ENCODE measurements at regions not wholly inside any gene's neighbourhood (a gene's known extent, or its start where the extent isn't known, plus 50 kb on each side); places are given as distances from the start of the nearest gene placed in this dataset.

- no peak for TF ChIP-seq EZH2phosphoT487 (IDR thresholded peaks at IDR 0.05; ENCODE audit: borderline replicate concordance, low read depth, low read length)
- TF ChIP-seq CTCF (conservative IDR thresholded peaks at IDR 0.05; ENCODE audit: low read length): no peak
- Histone ChIP-seq H3K4me1 (ENCODE audit: insufficient read depth, low read length, poor library complexity, severe bottlenecking) (no peaks in the 10 kb centered on the region), H3K27ac (ENCODE audit: low read depth, low read length, poor library complexity, severe bottlenecking) (no peak overlapping the region), H2AFZ (ENCODE audit: low read length) (no peak overlapping the region), H3K36me3 (ENCODE audit: insufficient read depth, low read length) (no peaks in the 10 kb centered on the region), H3K4me3 (ENCODE audit: low read depth, low read length, poor library complexity, severe bottlenecking) (no peak overlapping the region), H4K20me1 (ENCODE audit: insufficient read depth, low read length) (no peaks in the 10 kb centered on the region), H3K9me2 (ENCODE audit: insufficient read depth, low read length) (no peaks in the 10 kb centered on the region), H3K79me2 (ENCODE audit: insufficient read depth, low read depth, low read length) (no peaks in the 10 kb centered on the region), H3K4me2 (ENCODE audit: low read length) (no peak overlapping the region), H3K9me3 (ENCODE audit: low read length) (no peaks in the 10 kb centered on the region)
- intact Hi-C loops (cut with micrococcal nuclease; ENCODE audit: unreplicated experiment): no loop called here
- BruUV-seq (replicated peaks): no TSS peak
- DNase-seq (ENCODE audit: low spot score): no peak
- POLR2A ChIA-PET: interaction anchor here (0.6 to 0.9 kb wide), 2 partner anchors 16 to 38 kb away, joined by 3 read pairs; no protein-coding TSS in a partner anchor
- CTCF ChIA-PET (ENCODE audit: unreplicated experiment): no interaction called here
These were observed 127.8 kb downstream of the PCDH7 start for GRCh38 chr4:30847958-30848357.

GRCh38 chr4:30854531-30854930 is 134.4 kb downstream of the PCDH7 start:
- ChIA-PET CTCF (ENCODE audit: unreplicated experiment) (no interaction called here), POLR2A (interaction anchor here (0.6 to 1.2 kb wide), 2 partner anchors 11 to 362 kb away, joined by 3 read pairs; no protein-coding TSS in a partner anchor)
- Histone ChIP-seq H3K79me2 (ENCODE audit: insufficient read depth, low read depth, low read length) (no peaks in the 10 kb centered on the region), H2AFZ (ENCODE audit: low read length) (no peak overlapping the region), H3K4me2 (ENCODE audit: low read length) (no peak overlapping the region), H3K9me2 (ENCODE audit: insufficient read depth, low read length) (no peaks in the 10 kb centered on the region), H3K36me3 (ENCODE audit: insufficient read depth, low read length) (no peaks in the 10 kb centered on the region), H3K4me1 (ENCODE audit: insufficient read depth, low read length, poor library complexity, severe bottlenecking) (no peaks in the 10 kb centered on the region), H3K9me3 (ENCODE audit: low read length) (no peaks in the 10 kb centered on the region), H3K27ac (ENCODE audit: low read depth, low read length, poor library complexity, severe bottlenecking) (no peak overlapping the region), H3K4me3 (ENCODE audit: low read depth, low read length, poor library complexity, severe bottlenecking) (no peak overlapping the region), H4K20me1 (ENCODE audit: insufficient read depth, low read length) (no peaks in the 10 kb centered on the region)
- TF ChIP-seq EZH2phosphoT487 (IDR thresholded peaks at IDR 0.05; ENCODE audit: borderline replicate concordance, low read depth, low read length): no peak
- TF ChIP-seq CTCF (conservative IDR thresholded peaks at IDR 0.05; ENCODE audit: low read length): no peak
- no TSS peak for BruUV-seq (replicated peaks)
- no peak for DNase-seq (ENCODE audit: low spot score)
- intact Hi-C loops (cut with micrococcal nuclease; ENCODE audit: unreplicated experiment): no loop called here

- BruUV-seq (replicated peaks): no TSS peak
- intact Hi-C loops (cut with micrococcal nuclease; ENCODE audit: unreplicated experiment): no loop called here
- TF ChIP-seq EZH2phosphoT487 (IDR thresholded peaks at IDR 0.05; ENCODE audit: borderline replicate concordance, low read depth, low read length) (no peak), CTCF (conservative IDR thresholded peaks at IDR 0.05; ENCODE audit: low read length) (no peak)
- no peaks in the 10 kb centered on the region for H3K79me2 ChIP-seq (ENCODE audit: insufficient read depth, low read depth, low read length)
- ChIA-PET CTCF (ENCODE audit: unreplicated experiment) (no interaction called here), POLR2A (no interaction called here)
- no peak overlapping the region for H2AFZ ChIP-seq (ENCODE audit: low read length)
- H3K9me2 ChIP-seq (ENCODE audit: insufficient read depth, low read length): no peaks in the 10 kb centered on the region
- no peaks in the 10 kb centered on the region for H3K4me1 ChIP-seq (ENCODE audit: insufficient read depth, low read length, poor library complexity, severe bottlenecking)
- no peaks in the 10 kb centered on the region for H4K20me1 ChIP-seq (ENCODE audit: insufficient read depth, low read length)
- no peak overlapping the region for H3K4me2 ChIP-seq (ENCODE audit: low read length)
- H3K9me3 ChIP-seq (ENCODE audit: low read length): no peaks in the 10 kb centered on the region
- H3K27ac ChIP-seq (ENCODE audit: low read depth, low read length, poor library complexity, severe bottlenecking): no peak overlapping the region
- no peak for DNase-seq (ENCODE audit: low spot score)
- H3K4me3 ChIP-seq (ENCODE audit: low read depth, low read length, poor library complexity, severe bottlenecking): no peak overlapping the region
- no peaks in the 10 kb centered on the region for H3K36me3 ChIP-seq (ENCODE audit: insufficient read depth, low read length)
These were observed 135.1 kb downstream of the PCDH7 start for GRCh38 chr4:30855232-30855631.
